Smooth muscle cell (in vitro differentiated cells): ENCODE measurements at regions not wholly inside any gene's neighbourhood (a gene's known extent, or its start where the extent isn't known, plus 50 kb on each side); places are given as distances from the start of the nearest gene placed in this dataset.

Experiments
- DNase-seq: peaks from one replicate; lab custom pipeline; 2025; ENCODE audit not compliant: unreplicated experiment; lab: John Stamatoyannopoulos, UW
- H2AFZ ChIP-seq: fragments of 200-600 bp; sonication (generic); 2 replicates; pipeline ENCODE4 v1.6.0; 2016; ENCODE audit warnings: antibody characterized with exemption, low read depth, mild to moderate bottlenecking
- H3F3A ChIP-seq: fragments of 200-600 bp; sonication (generic); 2 replicates; pipeline ENCODE4 v1.6.0; 2017; ENCODE audit warnings: antibody characterized with exemption, low read depth
- H3K27ac ChIP-seq: fragments of 200-600 bp; sonication (generic); 2 replicates; pipeline ENCODE4 v1.5.1; 2016; ENCODE audit warnings: low read depth, mild to moderate bottlenecking
- H3K27me3 ChIP-seq: fragments of 200-600 bp; sonication (generic); 2 replicates; pipeline ENCODE4 v1.6.1; 2016; ENCODE audit warnings: low read depth, mild to moderate bottlenecking
- H3K36me3 ChIP-seq: fragments of 200-600 bp; sonication (generic); 2 replicates; pipeline ENCODE4 v1.5.1; 2016; ENCODE audit warnings: low read depth
- H3K4me1 ChIP-seq: fragments of 200-600 bp; sonication (generic); 2 replicates; pipeline ENCODE4 v1.5.1; 2016; ENCODE audit warnings: low read depth
- H3K4me2 ChIP-seq: fragments of 200-600 bp; sonication (generic); 2 replicates; pipeline ENCODE4 v1.6.0; 2016; ENCODE audit warnings: mild to moderate bottlenecking
- H3K4me3 ChIP-seq: fragments of 200-600 bp; sonication (generic); 2 replicates; pipeline ENCODE4 v1.5.1; 2016; ENCODE audit warnings: mild to moderate bottlenecking
- H3K79me2 ChIP-seq: fragments of 200-600 bp; sonication (generic); 2 replicates; pipeline ENCODE4 v1.6.0; 2016; ENCODE audit warnings: low read depth, mild to moderate bottlenecking
- H3K9ac ChIP-seq: fragments of 200-600 bp; sonication (generic); 2 replicates; pipeline ENCODE4 v1.6.0; 2016; ENCODE audit warnings: low read depth
- H3K9me3 ChIP-seq: fragments of 200-600 bp; sonication (generic); replicated peaks from 2 replicates; pipeline ENCODE4 v1.5.1; 2016; ENCODE audit warnings: low read depth
- H4K20me1 ChIP-seq: fragments of 200-600 bp; sonication (generic); 2 replicates; pipeline ENCODE4 v1.6.0; 2016; ENCODE audit warnings: low read depth
- CTCF ChIP-seq: fragments of 200-600 bp; sonication (generic); IDR thresholded peaks from 2 replicates; pipeline ENCODE4 v1.5.1; 2017; ENCODE audit warnings: borderline replicate concordance, mild to moderate bottlenecking, antibody characterized with exemption; ENCODE audit not compliant: insufficient read depth, poor library complexity, severe bottlenecking
- WGBS: methylation state at CpG from one replicate; pipeline ENCODE4 v1.1.7; 2016; ENCODE audit warnings: low lambda C conversion rate; 5-methylcytosine and 5-hydroxymethylcytosine counted together

- Histone ChIP-seq H2AFZ (no peak overlapping the region), H3K4me2 (no peak overlapping the region), H3F3A (no peaks in the 10 kb centered on the region), H3K9ac (no peak overlapping the region), H3K27ac (no peak overlapping the region), H3K4me3 (no peak overlapping the region), H3K79me2 (no peaks in the 10 kb centered on the region), H3K27me3 (no peaks in the 10 kb centered on the region), H3K4me1 (no peaks in the 10 kb centered on the region), H3K9me3 (no peaks in the 10 kb centered on the region), H4K20me1 (no peaks in the 10 kb centered on the region), H3K36me3 (no peaks in the 10 kb centered on the region)
- 97% methylated on average over 5 of the region's 5 CpGs for WGBS
- no peak for TF ChIP-seq CTCF
- DNase-seq = no peak
Measured at GRCh38 chr2:192957425-192957824, 762.7 kb upstream of the TMEFF2 start.

GRCh38 chr2:192953116-192953515 is 758.4 kb upstream of the TMEFF2 start:
- Histone ChIP-seq H3K79me2 (no peaks in the 10 kb centered on the region), H3K4me1 (no peaks in the 10 kb centered on the region), H3K27me3 (no peaks in the 10 kb centered on the region), H3K9ac (no peak overlapping the region), H3K9me3 (no peaks in the 10 kb centered on the region), H4K20me1 (no peaks in the 10 kb centered on the region), H3K4me2 (no peak overlapping the region), H3K36me3 (no peaks in the 10 kb centered on the region), H3K27ac (no peak overlapping the region), H3K4me3 (no peak overlapping the region), H2AFZ (no peak overlapping the region), H3F3A (no peaks in the 10 kb centered on the region)
- WGBS = 80% methylated on average over 1 of the region's 1 CpG
- no peak for TF ChIP-seq CTCF
- DNase-seq = no peak

- 87% methylated on average over 2 of the region's 2 CpGs for WGBS
- Histone ChIP-seq H3K27me3 (no peaks in the 10 kb centered on the region), H4K20me1 (no peaks in the 10 kb centered on the region), H3K4me2 (no peak overlapping the region), H3K9ac (no peak overlapping the region), H3K27ac (no peak overlapping the region), H3K79me2 (no peaks in the 10 kb centered on the region), H3F3A (no peaks in the 10 kb centered on the region), H2AFZ (no peak overlapping the region), H3K4me1 (no peaks in the 10 kb centered on the region), H3K4me3 (no peak overlapping the region), H3K36me3 (no peaks in the 10 kb centered on the region), H3K9me3 (no peaks in the 10 kb centered on the region)
- no peak for DNase-seq
- TF ChIP-seq CTCF = no peak
Measured at GRCh38 chr2:192952245-192952644, 757.5 kb upstream of the TMEFF2 start.

GRCh38 chr2:192948316-192948715 is 753.6 kb upstream of the TMEFF2 start:
- no peak for TF ChIP-seq CTCF
- no peaks in the 10 kb centered on the region for H3K4me1 ChIP-seq

More at GRCh38 chr2:192948316-192948715, 753.6 kb upstream of the TMEFF2 start:
- Histone ChIP-seq H3K9me3 (no peaks in the 10 kb centered on the region), H3K4me2 (no peak overlapping the region), H3K27ac (no peak overlapping the region), H2AFZ (no peak overlapping the region), H3K9ac (no peak overlapping the region), H4K20me1 (no peaks in the 10 kb centered on the region), H3K4me3 (no peak overlapping the region), H3K36me3 (no peaks in the 10 kb centered on the region), H3K27me3 (no peaks in the 10 kb centered on the region), H3F3A (no peaks in the 10 kb centered on the region), H3K79me2 (no peaks in the 10 kb centered on the region)
- 53% methylated on average over 3 of the region's 3 CpGs for WGBS
- no peak for DNase-seq
